ENCODE measurements at regions not wholly inside any gene's neighbourhood (a gene's known extent, or its start where the extent isn't known, plus 50 kb on each side); places are given as distances from the start of the nearest gene placed in this dataset.

- TF ChIP-seq REST (IDR thresholded peaks at IDR 0.05) (no peak), CTCF (IDR thresholded peaks at IDR 0.05; ENCODE audit: low read depth, low read length, missing input control) (no peak), YY1 (IDR thresholded peaks at IDR 0.05) (no peak), GABPA (IDR thresholded peaks at IDR 0.05 in 1 of 2, conservative IDR thresholded peaks at IDR 0.05 in 1 of 2) (no peak), MAX (IDR thresholded peaks at IDR 0.05) (no peak)
These were observed 448.6 kb downstream of the SHISA9 start for GRCh38 chr16:13350000-13350399.

Data from liver (tissue), 3 donors.